ENCODE measurements at regions not wholly inside any gene's neighbourhood (a gene's known extent, or its start where the extent isn't known, plus 50 kb on each side); places are given as distances from the start of the nearest gene placed in this dataset.

GRCh38 chr2:163264341-163264740 lies 425.8 kb upstream of the KCNH7 start (continued):
- TF ChIP-seq HDAC1 (IDR thresholded peaks at IDR 0.05) = no peak
- no peak for TF ChIP-seq ZNF507 (tag; conservative IDR thresholded peaks at IDR 0.05)

GRCh38 chr2:163259489-163259888 lies 420.9 kb upstream of the KCNH7 start:
- BruUV-seq (replicated peaks) = no TSS peak
- Histone ChIP-seq H3K4me2 (ENCODE audit: insufficient read depth, low read length) (no peak overlapping the region), H3K9me3 (replicated peaks; ENCODE audit: control insufficient read depth, insufficient read depth, low read depth, low read length) (no peaks in the 10 kb centered on the region), H4K20me1 (replicated peaks; ENCODE audit: control insufficient read depth, insufficient read depth, low read length) (no peaks in the 10 kb centered on the region), H3K9me1 (ENCODE audit: control insufficient read depth, insufficient read depth, low read length) (no peaks in the 10 kb centered on the region), H3K79me2 (ENCODE audit: control insufficient read depth, insufficient read depth, low read length) (no peaks in the 10 kb centered on the region), H3K36me3 (ENCODE audit: control insufficient read depth, insufficient read depth, low read length) (no peaks in the 10 kb centered on the region), H3K27me3 (ENCODE audit: control insufficient read depth in 2 of 2, insufficient read depth in 2 of 2, low read length in 2 of 2) (no peaks in the 10 kb centered on the region), H3K9ac (ENCODE audit: insufficient read depth in 1 of 2, low read depth in 2 of 2, low read length in 2 of 2) (no peak overlapping the region), H3K4me3 (no peak overlapping the region), H2AFZ (ENCODE audit: low read depth, low read length) (no peak overlapping the region), H3K27ac (ENCODE audit: extremely low read depth, low read depth, low read length) (no peak overlapping the region), H3K4me1 (replicated peaks in 1 of 2; ENCODE audit: control insufficient read depth in 2 of 2, insufficient read depth in 2 of 2, low read length in 2 of 2) (no peaks in the 10 kb centered on the region)
- intact Hi-C loops (cut with micrococcal nuclease) = no loop called here
- POLR2A ChIA-PET = no interaction called here
- ATAC-seq (no peak), FAIRE-seq (no peak), DNase-seq (ENCODE audit: extremely low read depth in 1 of 4, low spot score in 3 of 4) (no peak)
- CTCF ChIA-PET (ENCODE audit: low intra/inter-chr PET ratio) = no interaction called here
- in situ Hi-C loops (cut with MboI) = no loop called here
- no peak for TF ChIP-seq ZNF644 (tag; IDR thresholded peaks at IDR 0.05; ENCODE audit: low read depth)
- no peak for TF ChIP-seq ATF4 (CRISPR knock-in tag; IDR thresholded peaks at IDR 0.05)
- TF ChIP-seq NR1H2 (CRISPR knock-in tag; IDR thresholded peaks at IDR 0.05) = no peak
- no peak for TF ChIP-seq ZNF583 (CRISPR knock-in tag; IDR thresholded peaks at IDR 0.05)
- TF ChIP-seq PHB2 (IDR thresholded peaks at IDR 0.05; ENCODE audit: low read depth) = no peak
- no peak for TF ChIP-seq ZBTB49 (CRISPR knock-in tag; IDR thresholded peaks at IDR 0.05; ENCODE audit: borderline replicate concordance)
- no peak for TF ChIP-seq ZFP1 (CRISPR knock-in tag; IDR thresholded peaks at IDR 0.05)
- TF ChIP-seq MCM5 (IDR thresholded peaks at IDR 0.05; ENCODE audit: low read depth) = no peak
- no peak for TF ChIP-seq NR2C1 (IDR thresholded peaks at IDR 0.05)
- no peak for TF ChIP-seq NR2C1 (tag; IDR thresholded peaks at IDR 0.05)
- TF ChIP-seq TFAP4 (CRISPR knock-in tag; IDR thresholded peaks at IDR 0.05; ENCODE audit: borderline replicate concordance) = no peak
- TF ChIP-seq HIVEP1 (CRISPR knock-in tag; IDR thresholded peaks at IDR 0.05) = no peak
- TF ChIP-seq E2F1 (CRISPR knock-in tag; IDR thresholded peaks at IDR 0.05) = no peak
- TF ChIP-seq NFXL1 (CRISPR knock-in tag; IDR thresholded peaks at IDR 0.05) = no peak
- no peak for TF ChIP-seq THRA (IDR thresholded peaks at IDR 0.05)
